SK-N-MC (cell line): ENCODE measurements at regions not wholly inside any gene's neighbourhood (a gene's known extent, or its start where the extent isn't known, plus 50 kb on each side); places are given as distances from the start of the nearest gene placed in this dataset.

ENCODE experiments used
- EZH2 ChIP-seq: fragments of 200-600 bp; sonication (generic); IDR thresholded peaks from one replicate; pipeline ENCODE4 v1.6.1; 2017; ENCODE audit warnings: antibody characterized with exemption
- POLR2AphosphoS5 ChIP-seq: IDR thresholded peaks from 2 replicates; pipeline ENCODE4 v1.6.1; 2012; ENCODE audit warnings: mild to moderate bottlenecking, low read depth, low read length, borderline replicate concordance

DNA sequence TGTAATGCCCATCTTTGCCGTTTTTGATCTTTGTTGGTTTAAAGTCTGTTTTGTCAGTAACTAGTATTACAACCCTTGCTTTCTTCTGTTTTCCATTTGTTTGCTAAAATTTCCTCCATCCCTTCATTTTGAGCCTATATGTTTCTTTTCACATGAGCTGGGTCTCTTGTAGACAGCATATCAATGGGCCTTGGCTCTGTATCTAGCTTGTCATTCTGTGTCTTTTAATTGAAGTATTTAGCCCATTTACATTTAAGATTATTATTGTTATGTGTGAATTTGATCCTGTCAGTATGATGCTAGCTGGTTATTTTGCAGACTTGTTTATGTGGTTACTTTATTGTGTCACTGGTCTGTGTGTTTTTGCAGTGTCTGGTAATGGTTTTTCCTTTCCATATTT lies 913.2 kb downstream of the TRHDE start:
- TF ChIP-seq EZH2 = no peak
- no peak for TF ChIP-seq POLR2AphosphoS5
